GM18502 (cell line): ENCODE measurements at regions not wholly inside any gene's neighbourhood (a gene's known extent, or its start where the extent isn't known, plus 50 kb on each side); places are given as distances from the start of the nearest gene placed in this dataset.

ENCODE experiments used
- ATAC-seq: cut with Tn5 transposase; IDR thresholded peaks from one replicate; pipeline ENCODE4 v1.9.1; 2021; ENCODE audit warnings: mild to moderate bottlenecking; ENCODE audit not compliant: unreplicated experiment, poor library complexity

GRCh38 chr2:163008642-163009041, 170.1 kb upstream of the KCNH7 start:
- no peak for ATAC-seq

- peak; percentile 66 for ATAC-seq
Measured at GRCh38 chr2:162994718-162995117, 156.2 kb upstream of the KCNH7 start.

GRCh38 chr2:162992828-162993227, 154.3 kb upstream of the KCNH7 start:
- no peak for ATAC-seq

GRCh38 chr2:162989507-162989906, 150.9 kb upstream of the KCNH7 start:
- peak; percentile 47 for ATAC-seq

GRCh38 chr2:162974771-162975170, 136.2 kb upstream of the KCNH7 start:
- no peak for ATAC-seq

GRCh38 chr2:162972383-162972782, 133.8 kb upstream of the KCNH7 start:
- ATAC-seq: peak; percentile 52

- no peak for ATAC-seq
Measured at GRCh38 chr2:162968306-162968705, 129.7 kb upstream of the KCNH7 start.

GRCh38 chr2:162967811-162968210, 129.2 kb upstream of the KCNH7 start:
- ATAC-seq: no peak

- ATAC-seq: no peak
Measured at GRCh38 chr2:162967147-162967546, 128.6 kb upstream of the KCNH7 start.

GRCh38 chr2:162965191-162965590, 126.6 kb upstream of the KCNH7 start:
- no peak for ATAC-seq

- no peak for ATAC-seq
Measured at GRCh38 chr2:162964513-162964912, 125.9 kb upstream of the KCNH7 start.

GRCh38 chr2:162963156-162963555, 124.6 kb upstream of the KCNH7 start:
- no peak for ATAC-seq

GRCh38 chr2:162945785-162946184, 107.2 kb upstream of the KCNH7 start:
- no peak for ATAC-seq

GRCh38 chr2:162938387-162938786, 99.8 kb upstream of the KCNH7 start:
- no peak for ATAC-seq

GRCh38 chr2:162934191-162934590, 95.6 kb upstream of the KCNH7 start:
- no peak for ATAC-seq

- no peak for ATAC-seq
Measured at GRCh38 chr2:162932416-162932815, 93.8 kb upstream of the KCNH7 start.

- no peak for ATAC-seq
Measured at GRCh38 chr2:162929571-162929970, 91.0 kb upstream of the KCNH7 start.

- ATAC-seq: no peak
Measured at GRCh38 chr2:162928356-162928755, 89.8 kb upstream of the KCNH7 start.

- ATAC-seq: no peak
Measured at GRCh38 chr2:162926907-162927306, 88.3 kb upstream of the KCNH7 start.

- no peak for ATAC-seq
Measured at GRCh38 chr2:162926501-162926900, 87.9 kb upstream of the KCNH7 start.

- no peak for ATAC-seq
Measured at GRCh38 chr2:162925595-162925994, 87.0 kb upstream of the KCNH7 start.

GRCh38 chr2:162919111-162919510, 80.5 kb upstream of the KCNH7 start:
- no peak for ATAC-seq

GRCh38 chr2:162917626-162918025, 79.1 kb upstream of the KCNH7 start:
- ATAC-seq: no peak
